ENCODE measurements at regions not wholly inside any gene's neighbourhood (a gene's known extent, or its start where the extent isn't known, plus 50 kb on each side); places are given as distances from the start of the nearest gene placed in this dataset.

GRCh38 chr4:180372691-180373090 lies 1870.5 kb upstream of the TENM3 start:
- H3K9ac ChIP-seq (ENCODE audit: low read length), result no peak overlapping the region
- H3K79me1 ChIP-seq (ENCODE audit: low read length), result no peaks in the 10 kb centered on the region
- no peak overlapping the region for H3K4me3 ChIP-seq (ENCODE audit: low read depth, low read length)
- no peaks in the 10 kb centered on the region for H3K27me3 ChIP-seq (ENCODE audit: insufficient read depth, low read length)
- no peak for DNase-seq
- H3K9me3 ChIP-seq (ENCODE audit: insufficient read depth, low read depth, low read length), result no peaks in the 10 kb centered on the region
- H2AFZ ChIP-seq (ENCODE audit: insufficient read depth, low read length, poor library complexity), result no peak overlapping the region
- H4K12ac ChIP-seq (ENCODE audit: low read depth, low read length), result no peak overlapping the region
- H2BK120ac ChIP-seq (ENCODE audit: insufficient read depth, low read length, poor library complexity), result no peak overlapping the region
- no peak overlapping the region for H2AK5ac ChIP-seq (ENCODE audit: low read length)
- H4K91ac ChIP-seq (ENCODE audit: low read depth, low read length), result no peak overlapping the region
- H3K14ac ChIP-seq (ENCODE audit: low read length), result no peak overlapping the region
- H3K4me2 ChIP-seq (ENCODE audit: low read length), result no peak overlapping the region
- no peak overlapping the region for H3K18ac ChIP-seq (ENCODE audit: low read length)
- no peak overlapping the region for H3K4ac ChIP-seq (ENCODE audit: low read depth, low read length)
- H3K79me2 ChIP-seq (ENCODE audit: control insufficient read depth, insufficient read depth, low read length, poor library complexity), result no peaks in the 10 kb centered on the region
- H3K4me1 ChIP-seq (ENCODE audit: control insufficient read depth in 1 of 2, insufficient read depth in 2 of 2, low read length in 2 of 2), result no peaks in the 10 kb centered on the region
- H4K8ac ChIP-seq (ENCODE audit: low read depth, low read length), result no peak overlapping the region
- H2BK5ac ChIP-seq (ENCODE audit: low read depth, low read length, poor library complexity), result no peak overlapping the region
- H2BK12ac ChIP-seq (ENCODE audit: low read length), result no peak overlapping the region
- no peak overlapping the region for H3K27ac ChIP-seq (ENCODE audit: low read depth, low read length)
- no peaks in the 10 kb centered on the region for H3K36me3 ChIP-seq (ENCODE audit: control insufficient read depth in 1 of 2, insufficient read depth in 2 of 2, low read length in 2 of 2)
- no peak overlapping the region for H3K23ac ChIP-seq (ENCODE audit: low read length)

GRCh38 chr4:180377741-180378140 lies 1865.5 kb upstream of the TENM3 start:
- Histone ChIP-seq H3K36me3 (ENCODE audit: control insufficient read depth in 1 of 2, insufficient read depth in 2 of 2, low read length in 2 of 2) (no peaks in the 10 kb centered on the region), H3K23ac (ENCODE audit: low read length) (no peak overlapping the region), H3K27ac (ENCODE audit: low read depth, low read length) (no peak overlapping the region), H3K9ac (ENCODE audit: low read length) (no peak overlapping the region), H3K79me2 (ENCODE audit: control insufficient read depth, insufficient read depth, low read length, poor library complexity) (no peaks in the 10 kb centered on the region), H3K9me3 (ENCODE audit: insufficient read depth, low read depth, low read length) (no peaks in the 10 kb centered on the region), H2BK5ac (ENCODE audit: low read depth, low read length, poor library complexity) (no peak overlapping the region), H3K27me3 (ENCODE audit: insufficient read depth, low read length) (no peaks in the 10 kb centered on the region), H3K4ac (ENCODE audit: low read depth, low read length) (no peak overlapping the region), H3K14ac (ENCODE audit: low read length) (no peak overlapping the region), H3K4me1 (ENCODE audit: control insufficient read depth in 1 of 2, insufficient read depth in 2 of 2, low read length in 2 of 2) (no peaks in the 10 kb centered on the region), H3K4me3 (ENCODE audit: low read depth, low read length) (no peak overlapping the region), H2AK5ac (ENCODE audit: low read length) (no peak overlapping the region), H3K4me2 (ENCODE audit: low read length) (no peak overlapping the region), H4K8ac (ENCODE audit: low read depth, low read length) (no peak overlapping the region), H4K12ac (ENCODE audit: low read depth, low read length) (no peak overlapping the region), H3K79me1 (ENCODE audit: low read length) (no peaks in the 10 kb centered on the region), H3K18ac (ENCODE audit: low read length) (no peak overlapping the region), H2BK12ac (ENCODE audit: low read length) (no peak overlapping the region), H4K91ac (ENCODE audit: low read depth, low read length) (no peak overlapping the region), H2BK120ac (ENCODE audit: insufficient read depth, low read length, poor library complexity) (no peak overlapping the region), H2AFZ (ENCODE audit: insufficient read depth, low read length, poor library complexity) (no peak overlapping the region)
- no CpG with 5 or more reads among the region's 1 CpG for WGBS (ENCODE audit: extremely low coverage, insufficient coverage, insufficient read length)
- no peak for DNase-seq

- H3K4ac ChIP-seq (ENCODE audit: low read depth, low read length), result no peak overlapping the region
- H3K18ac ChIP-seq (ENCODE audit: low read length), result no peak overlapping the region
- no peak for DNase-seq
- H2BK12ac ChIP-seq (ENCODE audit: low read length), result no peak overlapping the region
- H3K4me2 ChIP-seq (ENCODE audit: low read length), result no peak overlapping the region
- H3K27ac ChIP-seq (ENCODE audit: low read depth, low read length), result no peak overlapping the region
- H3K9me3 ChIP-seq (ENCODE audit: insufficient read depth, low read depth, low read length), result no peaks in the 10 kb centered on the region
- no CpG with 5 or more reads among the region's 5 CpGs for WGBS (ENCODE audit: extremely low coverage, insufficient coverage, insufficient read length)
- no peaks in the 10 kb centered on the region for H3K27me3 ChIP-seq (ENCODE audit: insufficient read depth, low read length)
- H3K4me3 ChIP-seq (ENCODE audit: low read depth, low read length), result no peak overlapping the region
- H3K79me2 ChIP-seq (ENCODE audit: control insufficient read depth, insufficient read depth, low read length, poor library complexity), result no peaks in the 10 kb centered on the region
- H3K14ac ChIP-seq (ENCODE audit: low read length), result no peak overlapping the region
- no peak overlapping the region for H4K91ac ChIP-seq (ENCODE audit: low read depth, low read length)
- H3K36me3 ChIP-seq (ENCODE audit: control insufficient read depth in 1 of 2, insufficient read depth in 2 of 2, low read length in 2 of 2), result no peaks in the 10 kb centered on the region
- no peak overlapping the region for H2BK5ac ChIP-seq (ENCODE audit: low read depth, low read length, poor library complexity)
- no peak overlapping the region for H3K9ac ChIP-seq (ENCODE audit: low read length)
- no peak overlapping the region for H2AK5ac ChIP-seq (ENCODE audit: low read length)
- no peak overlapping the region for H3K23ac ChIP-seq (ENCODE audit: low read length)
- H3K79me1 ChIP-seq (ENCODE audit: low read length), result no peaks in the 10 kb centered on the region
- H3K4me1 ChIP-seq (ENCODE audit: control insufficient read depth in 1 of 2, insufficient read depth in 2 of 2, low read length in 2 of 2), result no peaks in the 10 kb centered on the region
- H2BK120ac ChIP-seq (ENCODE audit: insufficient read depth, low read length, poor library complexity), result no peak overlapping the region
- no peak overlapping the region for H2AFZ ChIP-seq (ENCODE audit: insufficient read depth, low read length, poor library complexity)
- no peak overlapping the region for H4K12ac ChIP-seq (ENCODE audit: low read depth, low read length)
- no peak overlapping the region for H4K8ac ChIP-seq (ENCODE audit: low read depth, low read length)
Observed at GRCh38 chr4:180380733-180381132, 1862.5 kb upstream of the TENM3 start.

- no CpG with 5 or more reads among the region's 2 CpGs for WGBS (ENCODE audit: extremely low coverage, insufficient coverage, insufficient read length)
- no peak overlapping the region for H3K18ac ChIP-seq (ENCODE audit: low read length)
- no peaks in the 10 kb centered on the region for H3K9me3 ChIP-seq (ENCODE audit: insufficient read depth, low read depth, low read length)
- no peak overlapping the region for H3K4me3 ChIP-seq (ENCODE audit: low read depth, low read length)
- H3K4me2 ChIP-seq (ENCODE audit: low read length), result no peak overlapping the region
- H2AFZ ChIP-seq (ENCODE audit: insufficient read depth, low read length, poor library complexity), result no peak overlapping the region
- H2AK5ac ChIP-seq (ENCODE audit: low read length), result no peak overlapping the region
- no peak for DNase-seq
- H3K4me1 ChIP-seq (ENCODE audit: control insufficient read depth in 1 of 2, insufficient read depth in 2 of 2, low read length in 2 of 2), result no peaks in the 10 kb centered on the region
- no peak overlapping the region for H4K12ac ChIP-seq (ENCODE audit: low read depth, low read length)
- H2BK5ac ChIP-seq (ENCODE audit: low read depth, low read length, poor library complexity), result no peak overlapping the region
- no peak overlapping the region for H3K27ac ChIP-seq (ENCODE audit: low read depth, low read length)
- no peak overlapping the region for H3K23ac ChIP-seq (ENCODE audit: low read length)
- H3K36me3 ChIP-seq (ENCODE audit: control insufficient read depth in 1 of 2, insufficient read depth in 2 of 2, low read length in 2 of 2), result no peaks in the 10 kb centered on the region
- H3K79me2 ChIP-seq (ENCODE audit: control insufficient read depth, insufficient read depth, low read length, poor library complexity), result no peaks in the 10 kb centered on the region
- H3K79me1 ChIP-seq (ENCODE audit: low read length), result no peaks in the 10 kb centered on the region
- H4K91ac ChIP-seq (ENCODE audit: low read depth, low read length), result no peak overlapping the region
- no peak overlapping the region for H2BK120ac ChIP-seq (ENCODE audit: insufficient read depth, low read length, poor library complexity)
- H3K9ac ChIP-seq (ENCODE audit: low read length), result no peak overlapping the region
- H4K8ac ChIP-seq (ENCODE audit: low read depth, low read length), result no peak overlapping the region
- H2BK12ac ChIP-seq (ENCODE audit: low read length), result no peak overlapping the region
- no peak overlapping the region for H3K4ac ChIP-seq (ENCODE audit: low read depth, low read length)
- no peaks in the 10 kb centered on the region for H3K27me3 ChIP-seq (ENCODE audit: insufficient read depth, low read length)
- H3K14ac ChIP-seq (ENCODE audit: low read length), result no peak overlapping the region
Observed at GRCh38 chr4:180391613-180392012, 1851.6 kb upstream of the TENM3 start.

- Histone ChIP-seq H3K18ac (ENCODE audit: low read length) (no peak overlapping the region), H3K4me1 (ENCODE audit: control insufficient read depth in 1 of 2, insufficient read depth in 2 of 2, low read length in 2 of 2) (no peaks in the 10 kb centered on the region), H3K4me2 (ENCODE audit: low read length) (no peak overlapping the region), H3K23ac (ENCODE audit: low read length) (no peak overlapping the region), H2BK120ac (ENCODE audit: insufficient read depth, low read length, poor library complexity) (no peak overlapping the region), H3K9ac (ENCODE audit: low read length) (no peak overlapping the region), H3K36me3 (ENCODE audit: control insufficient read depth in 1 of 2, insufficient read depth in 2 of 2, low read length in 2 of 2) (no peaks in the 10 kb centered on the region), H2BK12ac (ENCODE audit: low read length) (no peak overlapping the region), H4K8ac (ENCODE audit: low read depth, low read length) (no peak overlapping the region), H3K14ac (ENCODE audit: low read length) (no peak overlapping the region), H4K91ac (ENCODE audit: low read depth, low read length) (no peak overlapping the region), H3K79me1 (ENCODE audit: low read length) (no peaks in the 10 kb centered on the region), H3K79me2 (ENCODE audit: control insufficient read depth, insufficient read depth, low read length, poor library complexity) (no peaks in the 10 kb centered on the region), H3K9me3 (ENCODE audit: insufficient read depth, low read depth, low read length) (no peaks in the 10 kb centered on the region), H2AFZ (ENCODE audit: insufficient read depth, low read length, poor library complexity) (no peak overlapping the region), H3K27me3 (ENCODE audit: insufficient read depth, low read length) (no peaks in the 10 kb centered on the region), H4K12ac (ENCODE audit: low read depth, low read length) (no peak overlapping the region), H3K4me3 (ENCODE audit: low read depth, low read length) (no peak overlapping the region), H3K27ac (ENCODE audit: low read depth, low read length) (no peak overlapping the region), H2BK5ac (ENCODE audit: low read depth, low read length, poor library complexity) (no peak overlapping the region), H2AK5ac (ENCODE audit: low read length) (no peak overlapping the region), H3K4ac (ENCODE audit: low read depth, low read length) (no peak overlapping the region)
- no CpG with 5 or more reads among the region's 2 CpGs for WGBS (ENCODE audit: extremely low coverage, insufficient coverage, insufficient read length)
- no peak for DNase-seq
Observed at GRCh38 chr4:180394312-180394711, 1848.9 kb upstream of the TENM3 start.
